ENCODE measurements at regions not wholly inside any gene's neighbourhood (a gene's known extent, or its start where the extent isn't known, plus 50 kb on each side); places are given as distances from the start of the nearest gene placed in this dataset.

DNA sequence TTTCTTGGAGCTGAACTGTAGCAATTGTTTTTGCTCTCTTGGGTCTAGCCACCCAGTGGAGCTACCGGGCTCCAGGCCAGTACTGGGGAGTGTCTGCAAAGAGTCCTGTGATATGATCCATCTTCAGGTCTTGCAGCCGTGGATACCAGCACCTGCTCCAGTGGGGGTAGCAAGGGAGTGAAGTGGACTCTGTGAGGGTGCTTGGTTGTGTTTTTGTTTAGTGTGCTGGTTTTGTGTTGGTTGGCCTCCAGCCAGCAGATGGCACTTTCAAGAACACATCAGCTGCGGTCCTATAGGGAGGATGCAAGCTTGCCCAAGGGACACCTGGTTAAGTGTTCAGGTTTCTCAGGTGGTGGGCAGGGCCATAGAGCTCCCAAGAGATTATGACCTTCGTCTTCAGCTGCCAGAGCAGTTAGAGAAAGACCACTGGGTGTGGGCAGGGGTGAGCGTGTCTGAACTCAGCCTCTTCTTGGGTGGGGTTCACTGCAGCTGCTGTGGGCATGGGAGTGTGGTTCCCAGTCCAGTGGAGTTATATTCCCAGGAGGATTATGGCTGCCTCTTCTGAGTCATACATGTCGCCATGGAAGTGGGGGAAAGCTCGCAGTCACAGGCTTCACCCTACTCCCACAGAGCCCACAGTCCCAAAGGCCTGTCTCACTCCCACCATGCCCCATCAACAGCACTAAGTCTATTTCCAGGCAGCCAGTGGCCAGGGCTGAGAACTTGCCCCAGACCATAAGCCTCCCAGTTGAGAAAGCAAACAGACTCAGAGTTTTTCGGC lies 811.6 kb downstream of the GLUD2 start:
- DNase-seq (ENCODE audit: low spot score): no peak
- 90% methylated on average over 5 of the region's 8 CpGs for WGBS

DNA sequence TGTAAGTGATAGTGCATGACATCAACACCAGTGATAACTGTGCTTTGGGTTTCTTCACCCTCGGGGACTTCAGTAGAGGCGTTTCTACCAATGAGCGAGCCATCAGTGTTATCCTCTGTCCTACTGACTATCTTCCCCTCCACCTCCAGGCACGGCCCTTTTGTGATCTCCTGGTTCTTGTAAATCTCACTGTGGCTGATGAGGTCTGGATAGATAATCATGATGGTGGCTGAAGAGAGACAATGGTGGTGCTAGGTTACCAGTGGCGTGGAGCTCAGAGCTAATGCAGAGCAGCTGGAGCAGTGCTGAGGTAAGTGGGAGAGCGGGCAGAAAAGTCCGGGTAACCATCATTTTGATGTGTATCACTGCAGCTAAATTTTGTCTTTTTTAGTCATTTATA lies 816.6 kb downstream of the GLUD2 start:
- intact Hi-C loops (cut with DNase I): no loop called here
- H3K27ac ChIP-seq: no peak overlapping the region
- no peaks in the 10 kb centered on the region for H3K4me1 ChIP-seq (replicated peaks)
- 91% methylated on average over 7 of the region's 7 CpGs for WGBS
- no peaks in the 10 kb centered on the region for H3K27me3 ChIP-seq (replicated peaks; ENCODE audit: insufficient read depth)
- no peak for DNase-seq (ENCODE audit: low spot score)
- no peak overlapping the region for H3K4me3 ChIP-seq
- H3K9me3 ChIP-seq: no peaks in the 10 kb centered on the region
- TF ChIP-seq POLR2A (IDR thresholded peaks at IDR 0.05) (no peak), POLR2AphosphoS5 (IDR thresholded peaks at IDR 0.05) (no peak)
- TF ChIP-seq, protein P1, sequence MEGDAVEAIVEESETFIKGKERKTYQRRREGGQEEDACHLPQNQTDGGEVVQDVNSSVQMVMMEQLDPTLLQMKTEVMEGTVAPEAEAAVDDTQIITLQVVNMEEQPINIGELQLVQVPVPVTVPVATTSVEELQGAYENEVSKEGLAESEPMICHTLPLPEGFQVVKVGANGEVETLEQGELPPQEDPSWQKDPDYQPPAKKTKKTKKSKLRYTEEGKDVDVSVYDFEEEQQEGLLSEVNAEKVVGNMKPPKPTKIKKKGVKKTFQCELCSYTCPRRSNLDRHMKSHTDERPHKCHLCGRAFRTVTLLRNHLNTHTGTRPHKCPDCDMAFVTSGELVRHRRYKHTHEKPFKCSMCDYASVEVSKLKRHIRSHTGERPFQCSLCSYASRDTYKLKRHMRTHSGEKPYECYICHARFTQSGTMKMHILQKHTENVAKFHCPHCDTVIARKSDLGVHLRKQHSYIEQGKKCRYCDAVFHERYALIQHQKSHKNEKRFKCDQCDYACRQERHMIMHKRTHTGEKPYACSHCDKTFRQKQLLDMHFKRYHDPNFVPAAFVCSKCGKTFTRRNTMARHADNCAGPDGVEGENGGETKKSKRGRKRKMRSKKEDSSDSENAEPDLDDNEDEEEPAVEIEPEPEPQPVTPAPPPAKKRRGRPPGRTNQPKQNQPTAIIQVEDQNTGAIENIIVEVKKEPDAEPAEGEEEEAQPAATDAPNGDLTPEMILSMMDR (IDR thresholded peaks at IDR 0.05): no peak
- no peaks in the 10 kb centered on the region for H3K36me3 ChIP-seq

More for the DNA sequence above, 811.6 kb downstream of the GLUD2 start:
- H3K27ac ChIP-seq: no peak overlapping the region
- TF ChIP-seq POLR2A (IDR thresholded peaks at IDR 0.05) (no peak), POLR2AphosphoS5 (IDR thresholded peaks at IDR 0.05) (no peak)
- TF ChIP-seq, protein P1 (IDR thresholded peaks at IDR 0.05): no peak
- intact Hi-C loops (cut with DNase I): no loop called here
- H3K27me3 ChIP-seq (replicated peaks; ENCODE audit: insufficient read depth): no peaks in the 10 kb centered on the region
- H3K9me3 ChIP-seq: no peaks in the 10 kb centered on the region
- H3K36me3 ChIP-seq: no peaks in the 10 kb centered on the region
- no peaks in the 10 kb centered on the region for H3K4me1 ChIP-seq (replicated peaks)
- H3K4me3 ChIP-seq: no peak overlapping the region

DNA sequence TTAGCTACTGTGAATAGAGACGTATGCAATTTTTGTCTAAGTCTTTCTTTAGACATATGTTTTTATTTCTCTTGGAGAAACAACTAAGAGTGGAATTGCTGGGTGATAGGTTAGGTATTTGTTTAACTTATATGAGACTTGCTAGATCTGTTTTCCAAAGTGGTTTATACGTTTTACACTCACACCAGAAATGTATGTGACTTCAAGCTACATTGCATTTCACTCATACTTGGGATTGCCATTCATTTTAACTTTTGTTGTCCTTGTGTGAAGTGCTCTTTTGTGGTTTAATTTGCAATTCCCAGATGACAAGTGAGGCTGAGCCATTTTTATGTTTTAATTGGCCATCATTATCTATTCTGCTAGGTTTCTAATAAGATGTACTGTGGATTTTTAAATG lies 817.2 kb downstream of the GLUD2 start:
- intact Hi-C loops (cut with DNase I): no loop called here

DNA sequence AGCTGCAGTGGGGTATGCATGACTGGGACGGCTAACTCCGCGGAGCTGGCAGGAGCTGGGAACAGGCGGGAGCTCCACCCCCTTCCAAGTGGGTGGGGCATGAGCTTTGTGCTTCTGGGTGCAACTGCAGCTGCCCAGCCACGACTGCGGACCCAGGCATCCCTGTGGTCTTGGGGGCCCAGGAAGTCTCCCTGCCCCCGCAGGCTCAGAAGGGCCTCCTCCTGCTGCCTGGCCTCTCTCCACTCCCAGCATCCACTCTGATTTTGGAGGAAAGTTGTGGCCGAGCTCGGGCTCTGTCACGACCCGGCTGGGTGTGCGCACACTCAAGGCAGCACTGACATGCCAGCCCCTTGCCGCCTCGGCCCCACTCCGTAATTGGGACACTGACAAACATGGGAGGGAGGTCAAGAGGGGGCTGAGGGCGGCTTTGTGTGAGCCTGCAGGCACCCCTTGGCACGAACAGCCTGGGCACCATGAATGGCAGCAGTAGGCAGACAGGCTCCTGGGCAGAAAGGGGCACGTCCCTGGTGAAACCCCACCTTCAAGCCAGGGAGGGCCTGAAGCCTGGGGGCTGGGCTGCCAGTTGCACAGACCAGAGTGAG lies 822.6 kb downstream of the GLUD2 start:
- no peak overlapping the region for H3K27ac ChIP-seq
- no peaks in the 10 kb centered on the region for H3K27me3 ChIP-seq (replicated peaks; ENCODE audit: insufficient read depth)
- H3K4me1 ChIP-seq (replicated peaks): no peaks in the 10 kb centered on the region
- H3K4me3 ChIP-seq: no peak overlapping the region
- no peaks in the 10 kb centered on the region for H3K36me3 ChIP-seq
- TF ChIP-seq POLR2AphosphoS5 (IDR thresholded peaks at IDR 0.05) (no peak), POLR2A (IDR thresholded peaks at IDR 0.05) (no peak)
- TF ChIP-seq, protein P1 (IDR thresholded peaks at IDR 0.05): no peak
- H3K9me3 ChIP-seq: no peaks in the 10 kb centered on the region
- 96% methylated on average over 6 of the region's 18 CpGs for WGBS
- DNase-seq (ENCODE audit: low spot score): no peak
- intact Hi-C loops (cut with DNase I): no loop called here

More for the DNA sequence above, 817.2 kb downstream of the GLUD2 start:
- H3K4me1 ChIP-seq (replicated peaks): no peaks in the 10 kb centered on the region
- H3K9me3 ChIP-seq: no peaks in the 10 kb centered on the region
- no peaks in the 10 kb centered on the region for H3K36me3 ChIP-seq
- no peak for DNase-seq (ENCODE audit: low spot score)
- 60% methylated on average over 2 of the region's 2 CpGs for WGBS
- TF ChIP-seq POLR2AphosphoS5 (IDR thresholded peaks at IDR 0.05): no peak
- TF ChIP-seq POLR2A (IDR thresholded peaks at IDR 0.05): no peak
- TF ChIP-seq, protein P1 (IDR thresholded peaks at IDR 0.05): no peak
- no peak overlapping the region for H3K4me3 ChIP-seq
- H3K27ac ChIP-seq: no peak overlapping the region
- no peaks in the 10 kb centered on the region for H3K27me3 ChIP-seq (replicated peaks; ENCODE audit: insufficient read depth)

DNA sequence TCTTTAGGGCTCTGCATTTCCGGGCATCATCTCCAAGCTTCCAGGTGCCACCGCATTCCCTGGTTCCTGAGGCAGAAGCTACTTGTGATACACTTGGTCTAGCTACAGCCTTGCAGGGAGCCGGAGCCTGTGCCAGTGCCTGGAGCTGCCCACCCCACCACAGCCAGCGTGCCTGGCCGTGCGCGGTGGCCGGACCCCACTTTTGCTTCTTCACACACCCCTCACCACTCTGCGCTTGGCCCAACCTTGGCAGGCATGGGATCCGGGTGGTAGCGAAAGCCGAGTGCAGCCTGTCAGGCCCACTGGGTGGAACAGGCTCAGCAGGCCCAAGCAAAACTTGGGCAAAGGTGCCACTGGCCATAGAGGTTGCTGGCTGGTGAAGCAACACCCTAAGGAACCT lies 823.7 kb downstream of the GLUD2 start:
- 94% methylated on average over 12 of the region's 12 CpGs for WGBS
- TF ChIP-seq POLR2A (IDR thresholded peaks at IDR 0.05) (no peak), POLR2AphosphoS5 (IDR thresholded peaks at IDR 0.05) (no peak)
- TF ChIP-seq, protein P1 (IDR thresholded peaks at IDR 0.05): no peak

More for the DNA sequence above, 823.7 kb downstream of the GLUD2 start:
- H3K36me3 ChIP-seq: no peaks in the 10 kb centered on the region
- no peak for DNase-seq (ENCODE audit: low spot score)
- H3K9me3 ChIP-seq: no peaks in the 10 kb centered on the region
- H3K27ac ChIP-seq: no peak overlapping the region
- intact Hi-C loops (cut with DNase I): no loop called here
- H3K4me1 ChIP-seq (replicated peaks): no peaks in the 10 kb centered on the region
- no peaks in the 10 kb centered on the region for H3K27me3 ChIP-seq (replicated peaks; ENCODE audit: insufficient read depth)
- H3K4me3 ChIP-seq: no peak overlapping the region

Data from prostate gland (tissue), 2 donors.